GM21423 (cell line): ENCODE measurements at regions not wholly inside any gene's neighbourhood (a gene's known extent, or its start where the extent isn't known, plus 50 kb on each side); places are given as distances from the start of the nearest gene placed in this dataset.

ENCODE experiments used
- ATAC-seq: cut with Tn5 transposase; IDR thresholded peaks from one replicate; pipeline ENCODE4 v1.9.1; 2021; ENCODE audit warnings: mild to moderate bottlenecking, moderate library complexity; ENCODE audit not compliant: unreplicated experiment

DNA sequence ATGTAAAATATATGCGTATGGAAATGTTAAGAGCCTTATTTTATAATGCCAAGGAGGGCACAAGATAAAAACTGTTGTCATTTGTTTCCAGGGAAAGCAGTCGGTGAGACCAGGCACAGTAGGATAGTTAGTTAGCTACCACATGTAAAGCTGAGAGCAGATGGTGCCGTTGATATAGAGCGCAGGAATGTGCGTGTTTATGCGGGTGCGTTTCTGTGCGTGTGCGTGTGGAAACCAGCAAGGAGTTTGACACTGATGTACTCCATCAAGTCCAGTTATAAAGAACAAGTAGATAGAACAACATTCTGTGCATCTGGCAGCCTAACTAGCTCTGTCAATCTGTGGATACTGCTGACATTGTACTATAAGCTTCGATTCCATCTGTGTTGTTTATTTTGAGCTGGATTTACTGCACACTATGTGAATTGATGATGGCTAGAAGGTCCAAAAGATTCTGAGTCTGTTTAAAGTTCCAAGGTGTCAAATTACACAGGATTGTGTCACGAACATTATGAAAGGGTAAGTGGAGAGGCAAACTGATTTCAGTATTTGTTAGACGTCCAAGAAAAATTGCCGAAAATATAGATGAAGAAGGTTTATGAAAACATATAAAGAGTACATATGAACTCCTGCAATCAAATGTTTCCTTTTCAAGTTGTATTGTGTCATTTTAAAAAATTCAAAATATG, 494.9 kb upstream of the MEF2C start:
- no peak for ATAC-seq

DNA sequence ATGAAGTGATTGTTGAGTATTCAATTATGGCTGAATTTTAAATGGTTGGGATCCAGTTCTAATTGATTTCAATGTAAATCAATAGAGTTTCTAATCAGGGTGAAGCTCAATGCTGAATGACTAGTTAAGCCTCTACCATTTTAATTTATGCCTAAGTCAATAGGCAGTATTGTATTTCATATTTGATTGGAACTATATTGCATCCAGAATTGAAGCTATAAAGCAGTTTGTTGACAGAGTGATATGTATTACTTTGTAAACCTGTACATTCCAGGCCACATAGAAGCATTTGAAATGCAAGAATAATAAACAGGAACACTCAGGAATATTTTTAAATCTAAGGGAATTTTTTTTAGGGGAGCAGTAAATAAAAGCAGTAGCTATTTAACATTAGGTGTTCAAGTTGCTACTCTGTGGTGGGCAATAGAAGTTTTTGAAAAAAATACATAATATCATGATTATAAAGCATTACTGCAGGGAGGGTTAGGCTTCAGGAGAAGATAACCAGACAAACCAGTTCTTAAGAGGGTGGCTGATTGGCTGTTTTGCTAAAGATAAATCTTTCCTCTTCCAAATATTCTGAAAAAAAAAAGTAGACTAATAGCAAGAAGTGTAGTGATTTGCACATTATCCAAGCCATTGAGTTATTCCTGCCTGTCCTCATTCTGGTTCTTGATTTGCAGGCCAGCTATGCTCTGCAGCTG, 492.0 kb upstream of the MEF2C start:
- no peak for ATAC-seq

DNA sequence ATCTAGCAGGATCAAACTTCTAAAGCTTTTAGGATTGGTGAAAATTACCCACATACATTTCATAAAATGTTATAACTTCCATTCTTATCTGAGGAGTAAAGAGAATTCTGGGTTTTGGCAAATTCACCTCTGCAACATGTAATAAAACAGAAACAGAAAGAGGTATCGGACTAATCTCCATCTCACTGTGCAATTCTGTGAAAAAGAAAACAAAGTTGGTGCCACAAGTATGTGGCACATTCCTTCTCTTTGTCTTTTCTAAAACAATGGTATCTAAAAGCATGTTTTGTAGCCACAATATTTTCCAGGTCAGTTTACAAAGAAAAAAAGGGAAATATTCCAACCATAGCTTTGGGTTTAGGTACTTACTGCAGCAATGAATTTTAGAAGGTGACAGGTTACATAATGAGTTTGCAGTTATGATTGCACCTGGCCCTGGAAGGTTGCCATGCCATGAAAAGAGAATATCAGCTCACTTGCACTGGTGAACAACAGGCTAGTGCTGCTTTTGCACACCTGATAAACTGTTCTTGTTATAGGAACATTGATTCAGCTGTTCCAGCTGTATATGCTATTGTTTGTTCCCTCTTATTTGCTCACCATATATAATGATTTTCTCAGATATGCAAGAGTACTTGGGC, 491.3 kb upstream of the MEF2C start:
- ATAC-seq = no peak

DNA sequence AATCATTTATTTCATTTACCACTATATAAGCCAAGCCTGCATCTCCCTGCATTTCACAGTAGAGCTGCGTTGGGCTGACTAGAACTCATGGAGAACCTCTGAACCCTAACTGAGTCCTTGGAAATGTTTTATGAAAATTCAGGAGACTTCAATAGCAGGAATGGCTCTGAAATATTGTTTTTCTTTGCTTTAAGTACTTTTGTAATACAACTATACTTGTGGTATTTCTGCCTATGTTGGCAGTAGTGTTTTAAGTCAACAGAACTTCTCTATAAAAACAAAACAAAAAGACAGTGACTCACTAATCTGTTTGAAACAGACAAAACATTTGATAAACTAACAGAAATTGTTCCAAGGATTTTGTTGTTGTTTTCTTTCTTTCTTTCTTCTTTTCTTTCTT, 489.2 kb upstream of the MEF2C start:
- ATAC-seq = no peak

DNA sequence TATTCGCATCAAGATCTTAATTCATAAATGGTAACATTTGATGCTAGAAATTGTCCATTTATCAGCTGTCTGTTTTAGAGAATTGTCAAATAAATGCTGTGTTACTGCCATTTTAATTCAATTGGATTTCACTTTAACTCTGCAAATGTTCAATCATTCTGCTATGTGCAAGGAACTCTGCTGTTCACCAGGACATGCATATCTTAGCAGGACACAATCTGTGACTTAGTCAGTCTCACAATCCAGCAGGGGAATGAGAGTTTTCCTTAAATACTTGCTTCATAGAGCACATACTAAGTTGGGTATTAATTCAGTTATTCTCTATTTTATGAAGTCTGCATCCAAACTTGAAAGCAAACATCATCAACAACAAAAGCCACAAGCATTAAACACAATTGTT, 488.7 kb upstream of the MEF2C start:
- ATAC-seq = no peak

DNA sequence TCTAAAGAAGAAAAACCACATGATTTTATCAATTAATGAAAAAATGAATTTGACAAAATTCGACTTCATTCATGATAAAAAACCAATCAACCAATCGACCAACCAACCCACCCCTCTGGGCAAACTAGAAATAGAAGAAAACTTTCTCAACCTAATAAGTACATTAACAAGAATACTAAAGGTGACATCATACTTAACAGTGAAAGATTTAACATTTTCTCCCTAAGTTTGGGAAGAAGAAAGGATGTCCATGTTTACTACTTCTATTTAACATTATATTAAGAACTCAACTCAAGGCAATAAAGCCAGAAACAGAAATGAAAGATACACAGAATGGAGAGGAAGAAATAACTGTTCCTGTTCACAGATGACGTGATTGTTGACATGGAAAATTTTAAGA, 476.1 kb upstream of the MEF2C start:
- no peak for ATAC-seq

DNA sequence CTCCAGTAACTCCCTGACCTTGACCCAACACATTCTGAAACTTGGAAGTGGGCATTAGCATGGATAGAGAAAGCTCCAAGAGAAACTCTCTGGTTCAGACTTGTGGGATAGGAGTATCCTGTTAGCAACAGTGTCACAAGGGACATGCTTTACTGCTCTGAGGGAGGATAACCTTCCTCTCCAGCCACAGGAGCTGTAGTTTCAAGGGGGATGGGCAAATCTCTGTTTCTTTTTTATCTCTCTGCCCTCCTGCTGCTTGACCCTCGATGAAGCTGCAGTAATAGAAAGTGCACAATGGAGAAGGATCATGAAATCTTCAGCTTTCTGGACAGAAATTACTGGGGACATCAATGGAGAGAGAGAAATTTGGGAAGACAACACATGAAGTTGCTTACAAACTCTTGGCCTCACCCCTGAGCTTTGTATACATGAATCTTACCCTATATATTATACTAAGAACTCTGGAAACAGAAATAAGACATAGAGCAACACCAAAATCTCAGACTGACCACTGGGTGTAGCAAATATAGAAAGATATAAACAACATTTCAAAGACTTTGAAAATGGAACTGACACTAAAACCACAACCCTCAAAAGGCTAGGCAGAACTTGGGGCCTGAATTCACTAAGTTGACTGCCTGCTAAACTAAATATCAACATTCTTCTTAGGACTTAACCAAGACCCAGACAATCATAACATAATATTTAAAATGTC, 471.0 kb upstream of the MEF2C start:
- peak; percentile 52 for ATAC-seq

DNA sequence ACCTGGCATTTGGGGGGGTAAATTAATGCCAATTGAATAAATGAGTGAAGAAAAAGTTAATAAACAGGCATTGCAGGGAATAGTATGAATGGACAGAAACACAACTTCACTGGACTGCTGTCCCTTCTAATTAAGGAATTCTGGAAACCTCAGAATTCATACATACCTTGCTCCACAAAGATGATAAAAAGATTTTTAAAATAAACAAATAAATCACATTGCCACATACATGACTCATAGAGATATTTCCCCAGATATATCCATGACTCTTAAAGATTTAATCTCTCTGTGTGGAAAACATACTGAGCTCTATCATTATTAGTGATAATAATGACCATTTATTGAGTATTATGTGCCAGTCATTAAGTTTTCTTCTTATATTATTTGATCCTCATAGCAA, 469.0 kb upstream of the MEF2C start:
- ATAC-seq = no peak

DNA sequence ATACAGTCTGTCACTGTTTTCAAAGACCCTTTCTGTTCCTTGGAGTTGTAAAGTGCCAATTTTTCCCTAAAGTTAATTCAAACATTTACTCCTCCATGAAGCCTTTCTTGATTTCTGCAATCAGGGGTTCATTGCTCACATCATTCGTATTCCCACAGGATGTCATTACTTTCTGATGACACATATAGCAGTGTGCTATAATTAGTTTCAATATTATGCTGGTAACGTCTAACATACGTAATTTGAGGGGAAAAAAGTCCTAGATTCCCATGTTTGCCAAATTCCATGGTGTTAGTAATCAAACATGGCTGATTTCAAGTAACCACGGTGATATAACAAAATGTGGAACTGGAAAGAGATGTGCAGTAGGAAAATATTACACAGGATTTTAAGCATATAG, 468.2 kb upstream of the MEF2C start:
- ATAC-seq = no peak

DNA sequence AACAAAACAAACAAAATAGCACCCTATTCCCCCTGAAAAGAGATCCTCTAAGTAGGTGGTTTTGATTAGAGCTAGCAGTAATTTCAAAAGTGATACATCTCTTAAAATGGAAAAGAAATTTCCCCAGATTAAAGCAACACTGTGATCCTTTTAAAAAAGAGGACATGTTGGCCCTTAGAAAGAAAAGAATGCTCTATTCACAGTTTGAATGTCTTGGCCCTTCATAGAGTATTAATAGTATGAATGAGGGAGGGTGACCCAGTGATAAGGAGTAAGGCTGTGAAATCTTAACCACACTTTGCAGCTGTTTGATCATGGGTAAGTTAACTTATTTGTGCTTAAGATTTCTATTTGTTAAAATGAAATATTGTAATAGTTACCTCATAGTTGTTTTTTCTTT, 467.7 kb upstream of the MEF2C start:
- no peak for ATAC-seq

DNA sequence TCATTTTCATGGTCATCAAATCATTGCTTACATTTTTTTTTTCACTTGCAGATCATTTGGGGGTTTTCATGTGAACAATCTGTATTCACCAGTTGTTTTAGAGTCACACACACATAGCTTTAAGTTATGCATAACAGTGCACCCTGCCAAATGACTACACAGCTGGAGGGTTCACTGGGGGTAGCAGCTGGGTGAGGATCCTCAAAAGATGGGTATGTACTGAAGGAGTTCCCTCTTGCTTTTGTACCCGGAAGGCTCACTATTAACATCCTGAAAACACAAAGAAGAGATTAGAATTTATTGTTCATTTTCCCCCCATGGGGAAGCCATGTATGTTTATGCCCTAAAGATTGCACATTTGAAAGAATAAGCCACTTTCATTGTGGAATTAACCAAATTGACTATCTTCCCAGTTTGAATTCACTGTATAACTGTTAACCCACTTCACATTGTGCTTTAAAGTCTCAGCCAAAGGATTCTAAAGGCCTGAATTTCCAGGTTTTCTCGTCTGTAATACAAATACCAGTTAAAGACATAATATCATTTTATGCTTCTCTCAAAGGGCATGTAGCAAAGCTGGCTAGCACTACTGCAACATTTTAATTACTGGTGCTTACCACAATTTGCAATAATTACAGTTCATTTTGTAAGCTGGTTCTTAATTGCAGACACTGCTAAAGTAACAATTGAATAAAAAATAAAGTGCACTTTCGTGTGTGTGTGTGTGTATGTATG, 466.4 kb upstream of the MEF2C start:
- no peak for ATAC-seq

DNA sequence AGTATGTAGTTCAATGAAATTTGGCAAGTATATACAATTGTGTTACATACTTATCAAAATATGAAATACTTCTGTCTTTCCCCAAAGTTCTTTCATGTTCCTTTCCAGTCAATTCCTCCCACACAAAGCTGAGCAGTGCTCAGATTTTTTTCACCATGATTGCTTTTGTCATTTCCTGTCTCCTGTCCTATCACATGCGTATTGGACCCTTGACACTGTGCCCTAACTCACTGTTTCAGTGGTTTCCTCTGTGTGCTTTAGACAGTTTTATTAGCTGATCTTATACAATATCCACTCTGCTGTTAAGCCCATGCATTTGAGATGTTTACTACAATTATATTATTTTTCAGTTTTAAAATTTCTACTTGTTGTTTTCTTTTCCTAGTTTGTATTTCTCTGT, 463.6 kb upstream of the MEF2C start:
- no peak for ATAC-seq

DNA sequence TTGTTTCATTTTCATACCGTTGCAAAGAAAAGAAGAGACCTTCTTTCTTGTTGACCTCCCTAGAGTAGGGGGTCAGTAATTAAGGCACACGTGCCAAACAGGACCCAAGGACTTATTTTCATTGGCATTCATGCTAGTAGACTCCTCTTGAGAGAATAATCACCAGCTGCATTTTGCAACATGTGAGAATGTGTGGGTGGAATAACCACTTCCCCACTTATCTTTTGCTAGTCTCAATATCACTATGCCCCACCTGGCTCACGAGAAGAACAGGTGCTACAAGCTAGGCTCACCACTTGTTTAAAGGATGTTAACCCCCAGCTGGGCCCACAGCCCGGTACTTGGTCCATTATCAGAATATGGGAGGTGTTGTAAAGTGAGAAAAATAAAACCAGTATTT, 460.7 kb upstream of the MEF2C start:
- ATAC-seq = peak; percentile 93

DNA sequence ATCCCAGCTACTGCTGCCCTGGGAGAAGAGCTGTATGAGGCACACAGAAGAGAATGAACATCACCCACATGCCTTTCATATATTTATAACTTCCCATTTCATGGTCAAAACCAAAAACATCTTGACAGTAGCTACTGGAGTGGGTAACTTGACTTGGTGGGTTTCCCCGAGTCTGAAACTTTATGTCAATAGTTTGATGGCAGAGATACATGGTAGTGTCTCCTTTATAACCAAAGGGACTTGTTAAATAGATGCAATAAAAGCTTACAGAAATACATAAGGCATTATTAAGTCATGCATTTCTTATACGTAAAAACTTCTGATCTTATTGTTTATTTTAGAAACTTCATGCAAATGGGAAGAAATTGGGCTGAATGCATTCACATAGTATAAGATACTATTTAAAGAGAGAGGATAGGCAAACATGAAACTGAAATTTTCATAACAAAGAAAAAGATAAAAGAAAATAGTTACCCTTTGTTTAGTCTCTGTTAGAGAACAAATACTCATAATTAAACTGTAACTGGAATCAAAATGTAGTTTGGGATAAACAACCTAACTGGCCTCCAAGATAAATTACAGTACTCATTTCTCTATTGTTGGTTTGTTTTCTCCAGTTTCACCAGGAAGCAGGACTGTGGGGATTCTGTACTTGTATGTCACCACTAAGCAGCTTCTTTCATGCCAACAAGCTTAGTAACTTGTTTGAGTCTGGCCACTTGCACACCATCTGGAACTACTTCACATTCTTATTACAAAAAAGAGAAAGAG, 459.3 kb upstream of the MEF2C start:
- no peak for ATAC-seq

DNA sequence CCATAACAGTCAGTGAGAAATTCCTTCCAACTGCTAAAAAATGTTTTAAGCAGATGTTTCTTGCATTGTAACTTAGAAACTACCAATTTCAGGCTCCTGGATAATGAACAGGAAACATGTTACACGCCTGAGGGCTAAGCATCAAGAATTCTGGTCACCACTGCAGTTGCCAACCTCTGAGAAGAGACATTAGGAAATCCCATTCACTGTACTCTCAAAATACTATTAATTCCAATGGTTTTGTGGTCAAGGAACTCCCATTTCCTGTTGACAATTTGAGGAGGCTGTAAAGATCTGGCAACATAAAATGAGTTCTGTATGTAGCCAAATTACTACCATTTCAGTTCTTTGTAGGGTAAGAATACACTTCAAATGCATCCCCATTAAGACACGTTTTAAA, 456.0 kb upstream of the MEF2C start:
- ATAC-seq = no peak

DNA sequence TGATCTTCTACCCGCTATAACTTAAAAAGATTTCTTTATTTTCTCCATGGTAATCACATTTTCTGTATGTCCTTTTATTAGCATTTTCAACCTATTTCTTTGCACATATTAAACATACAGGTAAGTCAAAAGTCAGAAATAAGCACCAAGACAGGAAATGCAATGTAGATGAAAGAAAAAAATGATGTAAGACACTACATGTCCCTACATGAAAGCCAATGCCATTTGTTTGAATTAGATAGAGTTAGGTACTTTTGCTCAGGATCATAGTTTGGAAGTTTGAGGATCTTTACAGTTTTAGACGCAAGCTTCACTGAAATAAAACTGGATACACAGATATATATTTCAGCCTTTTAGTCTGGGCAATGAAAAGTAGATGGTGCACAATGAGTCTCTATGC, 453.1 kb upstream of the MEF2C start:
- ATAC-seq = no peak

DNA sequence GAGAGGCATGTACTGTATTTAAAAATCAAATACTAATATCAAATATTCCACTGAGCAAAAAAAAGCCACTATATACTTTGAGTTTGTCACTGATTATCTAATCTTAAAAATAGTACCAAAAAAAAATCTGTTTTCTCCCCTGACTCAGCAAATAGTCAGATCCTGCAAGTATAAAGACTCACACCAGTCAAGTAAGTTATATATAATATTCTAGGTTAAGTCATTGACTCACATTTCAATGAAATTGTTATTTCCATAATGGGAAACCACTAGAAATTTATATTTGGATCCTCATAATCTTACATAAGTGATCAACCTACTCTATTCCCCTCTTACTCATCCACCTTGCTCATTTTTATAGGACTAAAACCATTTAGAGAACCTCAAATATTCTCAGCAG, 447.2 kb upstream of the MEF2C start:
- no peak for ATAC-seq

DNA sequence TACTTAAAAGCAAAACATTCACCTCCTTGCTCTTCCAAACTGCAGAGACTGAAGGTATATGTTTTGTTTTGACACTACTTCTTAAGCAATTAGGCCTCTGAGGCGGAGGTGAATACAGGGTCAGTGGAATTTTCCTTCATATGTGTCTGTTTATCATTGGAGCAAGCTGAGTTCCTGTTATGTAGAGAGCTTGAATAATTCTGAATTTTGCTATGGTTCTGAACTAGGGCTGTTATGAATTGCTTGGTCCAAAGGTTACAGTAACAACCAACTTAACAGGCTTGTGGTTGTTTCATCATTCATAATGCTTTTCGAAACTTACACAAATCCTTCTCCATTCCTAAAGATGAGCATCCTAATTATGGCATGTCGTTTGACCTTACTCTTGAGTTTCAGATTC, 444.6 kb upstream of the MEF2C start:
- no peak for ATAC-seq

DNA sequence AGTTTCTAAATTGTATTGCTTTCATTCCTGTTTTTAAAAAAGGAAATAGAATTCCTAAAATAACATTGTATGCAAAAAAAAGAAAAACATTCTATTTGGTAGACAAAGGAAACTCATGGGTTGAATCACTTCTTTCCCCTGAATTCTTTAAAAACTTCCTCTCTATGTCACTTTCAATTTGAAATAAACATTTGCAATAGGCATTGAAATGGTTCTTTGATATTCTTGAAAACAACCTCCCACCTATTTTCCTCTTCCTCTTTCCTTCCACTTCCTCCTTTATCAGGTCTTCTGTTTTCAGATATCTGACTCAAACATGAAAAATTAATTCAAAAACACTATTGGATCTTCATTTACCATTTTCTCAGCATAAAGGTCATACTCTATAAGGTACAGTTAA, 442.0 kb upstream of the MEF2C start:
- no peak for ATAC-seq
